ENCODE measurements at regions not wholly inside any gene's neighbourhood (a gene's known extent, or its start where the extent isn't known, plus 50 kb on each side); places are given as distances from the start of the nearest gene placed in this dataset.

GRCh38 chr1:4481451-4481850 is 173.0 kb upstream of the AJAP1 start:
- no peak overlapping the region for H3K4me3 ChIP-seq
- H3K4me1 ChIP-seq: no peaks in the 10 kb centered on the region
- no peak overlapping the region for H3K27ac ChIP-seq
- no peak for DNase-seq
- no peak for ATAC-seq
- TF ChIP-seq POLR2A (IDR thresholded peaks at IDR 0.05) (no peak), CTCF (IDR thresholded peaks at IDR 0.05) (no peak)
- intact Hi-C loops (cut with DNase I): no loop called here
- WGBS (ENCODE audit: insufficient coverage, low coverage, low lambda C conversion rate, missing lambda C conversion rate): 58% methylated on average over 2 of the region's 18 CpGs
- H3K36me3 ChIP-seq: no peaks in the 10 kb centered on the region
- H3K9me3 ChIP-seq: no peaks in the 10 kb centered on the region
- H3K27me3 ChIP-seq: no peaks in the 10 kb centered on the region

- Histone ChIP-seq H3K9me3 (no peaks in the 10 kb centered on the region), H3K4me3 (no peak overlapping the region), H3K36me3 (no peaks in the 10 kb centered on the region), H3K4me1 (no peaks in the 10 kb centered on the region), H3K27ac (no peak overlapping the region), H3K27me3 (no peaks in the 10 kb centered on the region)
- intact Hi-C loops (cut with DNase I): no loop called here
- ATAC-seq (no peak), DNase-seq (no peak)
- WGBS (ENCODE audit: insufficient coverage, low coverage, low lambda C conversion rate, missing lambda C conversion rate): 69% methylated on average over 2 of the region's 21 CpGs
- TF ChIP-seq POLR2A (IDR thresholded peaks at IDR 0.05) (no peak), CTCF (IDR thresholded peaks at IDR 0.05) (no peak)
Measured at GRCh38 chr1:4482526-4482925, 171.9 kb upstream of the AJAP1 start.

DNA sequence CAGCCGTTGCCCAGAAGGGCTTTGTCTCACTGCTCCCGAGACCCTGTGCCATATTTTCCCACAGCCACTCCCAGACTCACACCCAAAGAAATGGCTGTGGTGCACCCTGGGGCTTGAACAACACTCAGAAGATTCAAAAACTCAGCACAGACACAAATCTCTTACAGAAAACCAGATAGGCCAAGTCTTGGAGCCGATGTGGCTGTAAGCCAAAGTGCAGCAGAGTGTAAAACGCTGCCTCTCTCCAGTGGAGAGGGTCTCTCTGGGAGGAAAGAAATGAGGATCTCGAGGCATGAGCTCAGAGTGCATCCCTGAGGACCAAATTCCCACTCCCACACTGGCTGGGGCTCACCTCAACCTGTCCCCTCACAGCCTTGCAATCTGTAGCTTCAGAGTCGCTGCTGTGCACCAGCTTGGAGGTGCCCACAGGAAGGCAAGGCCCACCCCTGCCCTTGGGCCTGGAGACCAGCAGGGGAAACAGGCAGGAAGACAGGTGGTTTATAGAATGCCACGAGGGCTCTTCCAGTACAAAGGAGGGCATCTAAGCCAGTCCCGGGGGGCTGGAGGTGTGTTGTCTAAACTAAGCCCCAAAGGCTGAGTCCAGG is 171.3 kb upstream of the AJAP1 start:
- intact Hi-C loops (cut with DNase I): no loop called here
- ATAC-seq (no peak), DNase-seq (no peak)
- WGBS (ENCODE audit: insufficient coverage, low coverage, low lambda C conversion rate, missing lambda C conversion rate): 60% methylated on average over 3 of the region's 8 CpGs
- H3K27ac ChIP-seq: no peak overlapping the region
- TF ChIP-seq POLR2A (IDR thresholded peaks at IDR 0.05) (no peak), CTCF (IDR thresholded peaks at IDR 0.05) (no peak)
- H3K36me3 ChIP-seq: no peaks in the 10 kb centered on the region
- H3K27me3 ChIP-seq: no peaks in the 10 kb centered on the region
- no peaks in the 10 kb centered on the region for H3K4me1 ChIP-seq
- no peaks in the 10 kb centered on the region for H3K9me3 ChIP-seq
- H3K4me3 ChIP-seq: no peak overlapping the region

DNA sequence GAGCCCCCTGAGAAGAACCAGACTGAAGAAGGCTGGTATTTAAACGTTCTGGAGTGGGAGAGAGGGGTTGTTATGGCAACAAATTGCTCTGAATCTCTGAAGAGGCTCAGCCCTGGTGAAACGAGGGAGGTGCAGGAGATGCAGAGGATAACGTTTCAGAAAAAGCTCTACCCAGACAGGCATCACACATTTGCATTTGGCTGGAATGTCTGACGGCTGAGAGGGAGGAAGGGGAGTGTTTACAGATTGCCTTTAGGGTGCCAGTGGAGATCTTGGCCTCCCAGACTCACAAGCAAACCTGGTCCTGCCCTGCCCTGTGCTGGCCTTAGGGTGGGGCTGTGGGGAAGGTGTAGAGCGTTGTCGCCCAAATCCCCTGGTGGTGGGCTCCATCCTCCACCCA is 169.0 kb upstream of the AJAP1 start:
- WGBS (ENCODE audit: insufficient coverage, low coverage, low lambda C conversion rate, missing lambda C conversion rate): 5% methylated on average over 4 of the region's 6 CpGs
- ATAC-seq: no peak
- no peak overlapping the region for H3K27ac ChIP-seq
- H3K27me3 ChIP-seq: no peaks in the 10 kb centered on the region
- TF ChIP-seq CTCF (IDR thresholded peaks at IDR 0.05) (no peak), POLR2A (IDR thresholded peaks at IDR 0.05) (no peak)
- H3K4me3 ChIP-seq: no peak overlapping the region
- H3K9me3 ChIP-seq: no peaks in the 10 kb centered on the region
- H3K4me1 ChIP-seq: no peaks in the 10 kb centered on the region
- H3K36me3 ChIP-seq: no peaks in the 10 kb centered on the region
- no peak for DNase-seq
- intact Hi-C loops (cut with DNase I): no loop called here

- intact Hi-C loops (cut with DNase I): no loop called here
- Histone ChIP-seq H3K4me1 (no peaks in the 10 kb centered on the region), H3K27me3 (no peaks in the 10 kb centered on the region), H3K36me3 (no peaks in the 10 kb centered on the region), H3K27ac (no peak overlapping the region), H3K4me3 (no peak overlapping the region), H3K9me3 (no peaks in the 10 kb centered on the region)
- no peak for TF ChIP-seq POLR2A (IDR thresholded peaks at IDR 0.05)
- TF ChIP-seq CTCF (IDR thresholded peaks at IDR 0.05): no peak
- WGBS (ENCODE audit: insufficient coverage, low coverage, low lambda C conversion rate, missing lambda C conversion rate): 59% methylated on average over 5 of the region's 5 CpGs
- no peak for ATAC-seq
- DNase-seq: no peak
Measured at GRCh38 chr1:4485878-4486277, 168.5 kb upstream of the AJAP1 start.

Measured in right lobe of liver (tissue), 6 donors.